Endothelial cell of umbilical vein (primary cell): ENCODE measurements at regions not wholly inside any gene's neighbourhood (a gene's known extent, or its start where the extent isn't known, plus 50 kb on each side); places are given as distances from the start of the nearest gene placed in this dataset.

Source experiments
- BruUV-seq: library from RNA; stranded (reverse); fragments of 400-500 nt; replicated peaks from 2 replicates; lab custom pipeline; 2021; lab: Mats Ljungman, UMichigan
- CTCF ChIA-PET: fragments of 300-600, 350-600 bp; sonication (Branson Sonifier 250); formaldehyde crosslinking; loops from one replicate; lab custom pipeline; 2021; ENCODE audit warnings: antibody characterized with exemption, inconsistent platforms; lab: Charles Lee
- POLR2A ChIA-PET: fragments of 300-600, 350-600 bp; sonication (Branson Sonifier 250); formaldehyde crosslinking; loops from one replicate; lab custom pipeline; 2021; ENCODE audit warnings: antibody characterized with exemption, inconsistent platforms; lab: Charles Lee
- DNase-seq: peaks from one replicate; pipeline ENCODE4 v3.0.0-alpha.2; 2011; ENCODE audit warnings: low read depth, low spot score
- FAIRE-seq: peaks from 2 replicates; lab custom pipeline; 2011; peaks lifted over from hg19 to GRCh38; lab: Jason Lieb, UNC
- H2AFZ ChIP-seq: 2 replicates; pipeline ENCODE4 v1.6.0; 2012; ENCODE audit warnings: low read depth, low read length, control low read depth, inconsistent platforms
- H3K27ac ChIP-seq: 2 replicates; pipeline ENCODE4 v1.5.1; 2011; ENCODE audit warnings: low read depth, mild to moderate bottlenecking, control low read depth, low read length, moderate library complexity; ENCODE audit not compliant: insufficient read depth
- H3K27me3 ChIP-seq, 2 experiments: 2 replicates each; pipeline versions ENCODE4 v1.6.0 to v1.6.1; 2011; ENCODE audit warnings: low read length in 2 of 2, mixed read lengths in 1 of 2; ENCODE audit not compliant: control insufficient read depth in 2 of 2, insufficient read depth in 2 of 2
- H3K36me3 ChIP-seq, 2 experiments: 2 replicates in 1 of 2; 3 replicates in 1 of 2; pipeline ENCODE4 v1.5.1; 2011; ENCODE audit warnings: low read length in 2 of 2, mild to moderate bottlenecking in 1 of 2, moderate library complexity in 1 of 2; ENCODE audit not compliant: control insufficient read depth in 2 of 2, insufficient read depth in 2 of 2; ENCODE audit errors: extremely low read depth in 1 of 2
- H3K4me1 ChIP-seq: 3 replicates; pipeline ENCODE4 v1.5.1; 2011; ENCODE audit warnings: mild to moderate bottlenecking, low read length; ENCODE audit not compliant: control insufficient read depth, insufficient read depth; ENCODE audit errors: extremely low read depth
- H3K4me2 ChIP-seq: 2 replicates; pipeline ENCODE4 v1.6.1; 2011; ENCODE audit warnings: low read length, control low read depth, mixed read lengths; ENCODE audit not compliant: insufficient read depth
- H3K4me3 ChIP-seq, 3 experiments: fragments of 200-600 bp in 1 of 3; sonication (generic), shearing (Covaris generic) in 1 of 3; replicated peaks in 1 of 3; 2 replicates each; pipeline ENCODE4 v1.5.1; 2011 to 2016; ENCODE audit warnings: control low read depth in 3 of 3, low read length in 3 of 3, mild to moderate bottlenecking in 2 of 3, inconsistent platforms in 1 of 3, low read depth in 1 of 3, moderate library complexity in 1 of 3; ENCODE audit not compliant: insufficient read depth in 1 of 3
- H3K79me2 ChIP-seq: 2 replicates; pipeline ENCODE4 v1.6.0; 2012; ENCODE audit warnings: low read length, inconsistent platforms; ENCODE audit not compliant: control insufficient read depth, insufficient read depth
- H3K9ac ChIP-seq: replicated peaks from 2 replicates; pipeline ENCODE3; 2011; ENCODE audit warnings: low read length, control low read depth; ENCODE audit not compliant: insufficient read depth; ENCODE audit errors: extremely low read depth
- H3K9me1 ChIP-seq: replicated peaks from 3 replicates; pipeline ENCODE4 v1.6.0; 2011; ENCODE audit warnings: mild to moderate bottlenecking, low read length; ENCODE audit not compliant: control insufficient read depth, insufficient read depth; ENCODE audit errors: extremely low read depth
- H3K9me3 ChIP-seq: replicated peaks from 2 replicates; pipeline ENCODE4 v1.5.1; 2012; ENCODE audit warnings: low read length, inconsistent platforms; ENCODE audit not compliant: control insufficient read depth, insufficient read depth
- H4K20me1 ChIP-seq: replicated peaks from 2 replicates; pipeline ENCODE3; 2011; ENCODE audit warnings: mild to moderate bottlenecking, low read length; ENCODE audit not compliant: control insufficient read depth, insufficient read depth; ENCODE audit errors: extremely low read depth
- CTCF ChIP-seq, 2 donors: IDR thresholded peaks; 1 replicate in 1 of 2; 2 replicates in 1 of 2; pipeline ENCODE4 v1.5.1; 2011; ENCODE audit warnings: low read length in 2 of 2, mild to moderate bottlenecking in 2 of 2, moderate library complexity in 2 of 2, control low read depth in 1 of 2, inconsistent platforms in 1 of 2, low read depth in 1 of 2; ENCODE audit not compliant: insufficient read depth in 1 of 2; ENCODE audit errors: extremely low read depth in 1 of 2
- EZH2 ChIP-seq: IDR thresholded peaks from 2 replicates; pipeline ENCODE4 v1.6.1; 2012; ENCODE audit warnings: borderline replicate concordance, low read depth, mild to moderate bottlenecking, moderate library complexity, low read length, inconsistent platforms; ENCODE audit not compliant: severe bottlenecking
- FOS ChIP-seq: IDR thresholded peaks from 2 replicates; pipeline ENCODE4 v1.6.1; 2011; ENCODE audit warnings: mild to moderate bottlenecking, low read length, moderate library complexity, borderline replicate concordance; ENCODE audit not compliant: insufficient read depth
- GATA2 ChIP-seq: IDR thresholded peaks from 2 replicates; pipeline ENCODE4 v1.7.0; 2011; ENCODE audit warnings: low read depth, mild to moderate bottlenecking, moderate library complexity, mixed read lengths, low read length; ENCODE audit not compliant: insufficient read length, insufficient read depth
- JUN ChIP-seq: IDR thresholded peaks from 2 replicates; pipeline ENCODE4 v1.6.1; 2011; ENCODE audit warnings: borderline replicate concordance, low read depth; ENCODE audit not compliant: insufficient read length, insufficient read depth
- MAX ChIP-seq: IDR thresholded peaks from 2 replicates; pipeline ENCODE4 v1.6.1; 2011; ENCODE audit not compliant: insufficient read depth, insufficient read length
- MYC ChIP-seq: IDR thresholded peaks from one replicate; pipeline ENCODE4 v1.6.1; 2011; ENCODE audit warnings: mild to moderate bottlenecking, low read depth, low read length
- POLR2A ChIP-seq: IDR thresholded peaks from 2 replicates; pipeline ENCODE4 v1.6.1; 2012; ENCODE audit warnings: low read depth, mild to moderate bottlenecking, control low read depth, low read length
- POLR2AphosphoS5 ChIP-seq: IDR thresholded peaks from 2 replicates; pipeline ENCODE4 v1.6.1; 2012; ENCODE audit warnings: low read depth, mild to moderate bottlenecking, control low read depth, low read length, moderate library complexity; ENCODE audit not compliant: insufficient read depth
- dilution Hi-C: fragments of 300-500 bp; cut with MboI; formaldehyde crosslinking; loops from one replicate; pipeline ENCODE4 v1.15.0; 2019; ENCODE audit warnings: low sequenced_read_pairs; ENCODE audit not compliant: extremely low pct_ligation_motif_present
- intact Hi-C: fragments of 100-400 bp; cut with micrococcal nuclease; formaldehyde crosslinking; loops from one replicate; pipeline ENCODE4 v1.10.0; 2022

DNA sequence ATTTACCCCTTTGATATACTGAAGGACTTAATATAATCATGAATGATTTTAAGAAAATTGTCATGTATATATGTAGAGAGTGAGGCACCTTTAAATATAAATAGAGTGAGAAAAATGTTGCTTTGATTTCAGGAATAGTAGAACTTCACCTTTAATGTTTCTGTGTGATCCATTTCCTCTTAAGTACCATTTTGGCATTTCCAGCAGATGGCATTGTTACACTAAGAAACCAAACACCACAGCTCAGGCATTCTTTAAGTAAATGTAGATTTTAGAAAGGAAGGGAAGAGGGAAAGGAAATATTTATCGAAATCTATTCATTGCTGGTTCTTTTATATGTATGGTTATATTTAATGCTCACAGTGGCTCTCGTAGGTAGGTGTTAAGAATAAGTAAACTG, 556.7 kb upstream of the FBXO33 start:
- H2AFZ ChIP-seq: no peak overlapping the region
- no peak overlapping the region for H3K4me2 ChIP-seq
- dilution Hi-C loops: no loop called here
- TF ChIP-seq POLR2A (no peak), FOS (no peak), MYC (no peak), EZH2 (no peak), JUN (no peak), GATA2 (no peak), CTCF (IDR thresholded peaks at IDR 0.05; ENCODE audit: extremely low read depth in 1 of 2, insufficient read depth in 1 of 2, low read depth in 1 of 2, low read length in 2 of 2) (no peak), POLR2AphosphoS5 (no peak), MAX (no peak)
- H3K36me3 ChIP-seq: no peaks in the 10 kb centered on the region
- CTCF ChIA-PET: no interaction called here
- DNase-seq: no peak
- no peak for FAIRE-seq
- no TSS peak for BruUV-seq
- H3K27me3 ChIP-seq: no peaks in the 10 kb centered on the region
- H3K4me3 ChIP-seq: no peak overlapping the region
- H4K20me1 ChIP-seq: no peaks in the 10 kb centered on the region
- no peaks in the 10 kb centered on the region for H3K79me2 ChIP-seq
- H3K9me1 ChIP-seq: no peaks in the 10 kb centered on the region
- H3K9me3 ChIP-seq: no peaks in the 10 kb centered on the region
- intact Hi-C loops: no loop called here
- H3K27ac ChIP-seq: no peak overlapping the region
- POLR2A ChIA-PET: no interaction called here
- H3K9ac ChIP-seq: no peak overlapping the region
- no peaks in the 10 kb centered on the region for H3K4me1 ChIP-seq
